GM21723 (cell line): ENCODE measurements at regions not wholly inside any gene's neighbourhood (a gene's known extent, or its start where the extent isn't known, plus 50 kb on each side); places are given as distances from the start of the nearest gene placed in this dataset.

Source experiments
- ATAC-seq: cut with Tn5 transposase; IDR thresholded peaks from one replicate; pipeline ENCODE4 v1.9.1; 2021; ENCODE audit warnings: mild to moderate bottlenecking, moderate library complexity; ENCODE audit not compliant: unreplicated experiment

DNA sequence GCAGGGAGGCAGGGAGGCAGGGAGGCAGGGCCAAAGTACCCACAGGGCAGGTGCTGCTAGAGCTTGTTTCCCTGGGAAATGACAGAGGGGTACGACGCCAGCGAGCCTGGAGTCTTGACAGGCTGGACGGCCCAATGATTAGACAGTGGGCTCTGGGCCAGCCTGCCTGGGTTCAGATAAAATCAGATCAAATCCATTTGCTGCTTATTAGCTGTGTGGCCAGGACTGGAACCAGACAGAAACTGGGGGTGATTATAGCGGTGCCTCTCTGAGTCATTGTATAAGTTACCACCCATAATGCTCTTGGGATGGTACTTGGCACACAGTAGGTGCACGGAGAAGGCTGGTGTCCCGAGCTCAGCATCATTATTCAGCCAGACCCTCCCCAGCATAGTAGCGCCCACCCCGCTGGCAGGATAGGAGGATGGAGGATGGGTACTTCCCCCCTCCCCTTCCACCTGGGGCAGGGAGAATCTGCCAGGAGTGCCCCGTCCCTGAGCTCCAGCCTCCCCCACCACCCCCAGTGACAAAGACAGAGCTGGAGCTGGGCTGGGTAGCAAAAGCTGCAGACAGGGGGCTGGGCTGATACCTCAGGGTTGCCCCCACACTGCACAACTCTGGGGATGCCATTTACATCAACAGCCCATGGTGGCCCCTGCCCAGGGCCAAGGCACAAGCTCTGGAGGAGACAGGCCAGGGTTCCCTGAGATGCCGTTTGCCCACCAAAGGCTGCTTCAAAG lies 77.6 kb upstream of the TNRC6C start:
- peak; percentile 4 for ATAC-seq

DNA sequence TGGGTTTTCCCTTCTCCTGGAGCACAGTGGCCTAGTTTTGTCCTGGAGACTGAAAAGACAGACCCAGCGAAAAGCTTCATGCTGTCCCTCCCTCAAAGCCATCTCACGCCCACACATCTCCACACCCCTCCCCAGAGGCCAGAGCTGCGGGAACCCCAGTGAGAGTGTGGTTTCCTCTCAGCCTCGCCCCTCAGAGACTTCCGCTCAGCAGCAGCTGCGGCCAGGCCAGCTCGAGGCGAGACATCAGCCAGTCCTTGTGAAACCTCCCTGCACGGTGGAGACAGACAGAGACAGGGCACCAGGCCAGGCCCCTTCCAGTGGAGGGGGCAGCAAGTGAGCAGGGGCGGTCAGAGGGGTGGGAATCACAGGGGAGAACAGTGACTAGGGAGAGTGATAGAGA lies 77.0 kb upstream of the TNRC6C start:
- peak; percentile 85 for ATAC-seq

DNA sequence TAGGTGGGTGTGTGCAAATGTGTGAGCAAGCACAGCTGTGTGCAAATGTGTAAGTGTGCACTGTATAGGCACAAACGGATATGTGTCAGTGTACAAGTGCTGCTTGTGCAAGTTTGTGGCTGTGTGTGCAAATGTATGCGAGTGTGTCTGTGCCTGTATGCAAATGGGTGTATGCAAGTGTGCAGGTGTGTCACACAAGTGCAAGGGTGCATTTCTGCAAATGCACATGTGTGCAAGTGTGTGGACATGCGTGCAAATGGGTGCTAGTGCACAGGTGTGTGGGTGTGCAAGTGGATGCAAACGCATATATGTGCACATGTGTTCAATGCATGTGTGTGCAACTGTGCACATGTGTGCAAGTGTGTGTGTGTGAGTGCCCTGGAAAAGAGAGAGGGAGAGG lies 76.5 kb upstream of the TNRC6C start:
- ATAC-seq: no peak

DNA sequence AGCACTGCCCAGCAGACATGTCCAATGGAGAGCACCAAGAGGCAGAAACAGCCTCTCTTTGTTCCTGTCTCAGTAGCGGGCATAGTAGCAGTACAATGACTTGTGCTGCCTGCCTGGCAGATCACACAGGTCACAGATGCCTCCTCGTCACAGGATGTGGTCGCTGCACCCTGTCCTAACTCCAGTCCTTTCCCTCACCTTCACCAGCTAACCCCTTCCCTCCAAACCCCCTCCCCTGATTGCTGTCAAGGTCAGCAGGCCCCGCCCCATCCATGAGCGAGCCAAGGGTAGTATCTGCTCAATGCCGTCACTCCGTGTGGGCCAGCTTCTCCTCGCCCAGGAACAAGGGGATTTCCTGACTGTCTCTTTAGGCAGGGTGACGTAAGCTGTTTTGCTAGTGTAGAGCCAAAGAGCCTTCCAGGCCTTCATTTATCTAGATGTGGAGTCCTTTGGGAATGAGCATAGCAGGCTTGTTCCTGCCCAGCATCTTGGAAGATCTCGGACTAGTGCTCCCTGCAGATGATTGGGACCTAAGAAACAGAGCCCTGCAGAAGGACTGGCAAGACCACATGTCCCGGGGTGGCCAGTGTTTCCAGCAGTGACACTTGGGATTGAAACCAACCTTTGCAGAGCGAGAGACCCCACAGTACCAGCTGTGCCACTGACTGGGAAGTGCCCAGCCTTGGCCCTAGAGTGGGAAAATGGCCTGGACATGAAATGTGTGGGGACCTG lies 75.9 kb upstream of the TNRC6C start:
- ATAC-seq: peak; percentile 42

DNA sequence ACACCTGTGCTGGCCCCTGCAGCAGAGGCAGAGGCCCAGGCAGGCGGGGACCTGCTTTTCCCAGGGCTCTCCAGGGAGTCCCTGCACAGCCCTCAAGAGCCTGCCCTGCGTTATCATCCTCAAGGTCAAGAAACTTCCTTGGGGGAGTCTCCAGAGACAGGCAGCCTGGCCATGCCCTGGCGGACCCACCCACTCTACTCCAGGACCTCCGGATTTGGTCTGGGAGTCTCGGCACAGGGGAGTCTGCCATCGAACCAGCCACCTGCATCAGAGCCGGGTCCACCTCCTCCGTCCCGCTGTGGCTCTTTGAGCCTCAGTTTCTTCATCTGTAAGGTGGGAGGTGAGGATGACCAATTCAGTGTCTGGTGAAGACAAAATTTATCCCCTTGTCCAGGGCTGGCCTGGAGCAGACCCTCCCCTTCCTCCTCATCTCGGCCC lies 75.3 kb upstream of the TNRC6C start:
- no peak for ATAC-seq

DNA sequence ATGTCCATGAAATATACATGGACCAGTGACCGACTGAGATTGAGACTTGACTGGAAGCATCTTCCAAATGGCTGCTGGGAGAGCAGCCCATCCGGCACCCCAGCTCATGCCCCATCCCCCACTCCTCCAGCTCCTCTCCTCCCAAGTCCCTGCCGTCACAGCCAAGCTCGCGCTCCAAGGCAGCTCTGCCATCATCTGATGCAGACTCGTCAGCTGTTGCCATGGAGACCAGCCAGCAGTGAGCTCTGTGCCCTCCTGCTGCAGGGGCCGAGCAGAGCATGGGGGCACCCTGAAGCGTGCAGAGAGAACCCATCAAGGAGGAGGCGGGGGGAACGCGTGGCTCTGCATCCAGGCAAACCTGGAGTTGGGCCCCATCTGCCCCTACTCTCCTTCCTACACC lies 74.5 kb upstream of the TNRC6C start:
- no peak for ATAC-seq

DNA sequence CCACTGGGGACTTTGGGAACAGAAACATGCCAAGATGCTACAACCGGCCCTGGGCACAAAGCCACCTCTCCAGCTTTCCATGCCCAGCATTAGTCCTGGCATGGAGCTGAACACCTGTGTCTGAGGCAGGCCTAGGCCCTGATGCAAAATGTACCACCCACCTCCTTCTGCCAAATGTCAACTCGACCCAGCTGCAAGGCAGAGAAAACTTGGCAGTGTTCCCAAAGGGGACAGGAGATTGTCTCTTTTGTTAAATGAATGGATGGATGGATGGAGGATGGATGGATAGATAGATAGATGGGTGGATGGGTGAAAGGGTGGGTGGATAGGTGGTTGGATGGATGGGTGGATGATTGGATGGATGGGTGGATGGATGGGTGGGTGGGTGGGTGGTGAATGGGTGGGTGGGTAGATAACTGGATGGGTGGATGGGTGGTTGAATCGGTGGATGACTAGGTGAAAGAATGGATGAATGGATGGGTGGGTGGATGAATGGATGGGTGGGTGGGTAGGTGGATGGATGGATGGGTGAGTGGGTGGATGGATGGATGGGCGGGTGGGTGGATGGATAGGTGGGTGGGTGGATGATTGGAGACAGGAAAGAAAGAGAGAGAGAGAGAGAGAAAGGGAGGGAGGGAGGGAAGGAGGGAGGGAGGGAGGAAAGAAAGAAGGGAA lies 73.4 kb upstream of the TNRC6C start:
- ATAC-seq: no peak

DNA sequence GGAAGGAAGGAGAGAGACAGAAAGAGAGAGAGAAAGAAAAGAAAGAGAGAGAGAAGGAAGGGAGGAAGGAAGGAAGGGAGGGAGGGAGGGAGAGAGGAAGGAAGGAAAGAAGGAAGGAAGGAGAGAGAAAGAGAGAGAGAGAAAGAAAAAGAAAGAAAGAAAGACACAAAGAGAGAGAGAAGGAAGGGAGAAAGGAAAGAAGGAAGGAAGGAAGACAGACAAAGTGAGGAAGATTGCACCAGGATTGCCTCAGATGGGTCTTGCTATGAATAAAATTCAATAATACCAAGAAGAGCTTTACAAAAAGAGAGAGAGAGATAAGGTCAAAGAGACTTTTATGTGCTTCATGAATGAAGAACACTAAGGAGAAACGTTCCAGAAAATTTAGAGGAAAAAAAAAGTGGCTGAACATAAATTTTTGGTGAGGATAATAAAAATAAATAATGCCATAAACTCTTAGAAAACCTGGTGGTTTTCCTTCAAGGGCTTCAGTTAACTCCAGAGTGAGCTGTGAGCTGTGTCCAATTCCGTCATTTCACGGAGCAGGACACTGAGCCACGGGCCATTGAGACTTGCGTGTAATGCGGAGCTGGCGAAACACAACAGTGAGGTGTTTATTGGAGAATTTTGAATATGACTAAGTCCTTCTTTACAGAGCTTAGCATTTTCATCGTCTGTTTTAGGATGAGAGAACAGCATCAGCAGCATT lies 72.7 kb upstream of the TNRC6C start:
- ATAC-seq: no peak

DNA sequence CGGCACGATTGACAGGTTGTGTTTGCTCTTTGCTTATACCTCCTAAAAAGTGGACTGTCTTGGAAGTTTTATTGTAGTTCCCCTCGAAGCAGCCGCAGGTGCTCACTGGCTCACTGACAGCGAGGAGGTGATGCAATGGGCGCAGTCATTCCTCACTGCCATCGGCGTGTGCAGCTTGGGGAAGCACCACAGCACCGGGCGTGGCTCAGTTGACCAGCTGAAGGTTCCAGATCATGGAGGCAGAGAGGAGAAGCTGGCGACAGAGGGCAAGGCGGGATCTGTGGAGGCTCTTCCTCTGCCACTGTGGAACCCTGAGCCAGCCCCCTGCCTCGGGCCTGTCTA lies 72.1 kb upstream of the TNRC6C start:
- no peak for ATAC-seq

DNA sequence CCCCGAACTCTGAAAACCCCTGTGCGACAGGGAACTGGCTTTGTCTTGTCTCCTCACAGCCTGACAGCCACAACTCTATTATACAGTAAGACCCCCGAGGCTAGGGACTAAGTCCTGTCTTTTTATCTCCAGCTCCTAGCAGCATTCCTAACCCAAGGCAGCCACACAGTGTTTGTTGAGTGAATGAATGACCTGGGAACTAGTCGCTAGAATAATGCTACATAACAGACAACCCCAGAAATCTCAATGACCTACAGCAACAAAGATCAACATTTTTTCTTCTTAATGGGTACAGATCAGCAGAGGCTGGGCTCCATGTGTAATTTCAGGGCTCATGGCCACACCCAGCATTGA lies 71.4 kb upstream of the TNRC6C start:
- no peak for ATAC-seq

DNA sequence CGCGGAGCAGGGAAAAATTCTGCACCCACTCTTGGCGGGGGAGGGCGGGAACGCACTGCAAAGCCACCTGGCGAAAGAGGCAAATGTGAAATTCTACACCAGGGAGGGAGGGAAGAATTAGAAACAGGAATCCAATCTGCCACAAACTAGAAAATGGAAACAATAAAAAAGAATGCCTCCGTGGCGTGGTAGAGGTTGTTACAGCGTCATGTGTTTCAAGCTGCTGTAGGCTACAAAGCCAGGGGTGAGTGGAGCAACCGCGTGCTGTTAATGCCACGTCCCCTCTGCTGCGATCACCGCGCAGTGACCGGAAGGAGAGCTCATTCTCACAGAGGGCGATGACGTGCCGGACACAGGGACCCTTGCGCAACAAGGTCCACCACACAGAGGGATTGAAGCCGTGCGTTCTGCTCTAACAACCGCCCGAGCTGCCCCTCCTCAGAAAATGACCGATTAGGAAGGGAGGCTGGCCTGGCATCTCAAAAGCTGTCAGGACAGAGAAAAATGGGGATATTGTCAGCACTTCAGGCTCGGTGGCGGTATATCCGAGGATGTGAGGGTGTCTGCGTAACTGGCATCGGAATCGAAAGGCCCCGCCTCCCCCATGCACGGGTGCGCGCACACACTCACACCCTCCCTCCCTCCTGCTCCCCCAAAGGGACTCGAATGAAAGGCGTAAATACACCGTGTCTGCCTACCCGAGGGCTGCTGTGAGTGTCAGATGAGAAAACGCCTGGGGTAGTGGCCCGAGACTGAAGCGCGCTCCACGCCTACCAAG lies 70.8 kb upstream of the TNRC6C start:
- no peak for ATAC-seq

DNA sequence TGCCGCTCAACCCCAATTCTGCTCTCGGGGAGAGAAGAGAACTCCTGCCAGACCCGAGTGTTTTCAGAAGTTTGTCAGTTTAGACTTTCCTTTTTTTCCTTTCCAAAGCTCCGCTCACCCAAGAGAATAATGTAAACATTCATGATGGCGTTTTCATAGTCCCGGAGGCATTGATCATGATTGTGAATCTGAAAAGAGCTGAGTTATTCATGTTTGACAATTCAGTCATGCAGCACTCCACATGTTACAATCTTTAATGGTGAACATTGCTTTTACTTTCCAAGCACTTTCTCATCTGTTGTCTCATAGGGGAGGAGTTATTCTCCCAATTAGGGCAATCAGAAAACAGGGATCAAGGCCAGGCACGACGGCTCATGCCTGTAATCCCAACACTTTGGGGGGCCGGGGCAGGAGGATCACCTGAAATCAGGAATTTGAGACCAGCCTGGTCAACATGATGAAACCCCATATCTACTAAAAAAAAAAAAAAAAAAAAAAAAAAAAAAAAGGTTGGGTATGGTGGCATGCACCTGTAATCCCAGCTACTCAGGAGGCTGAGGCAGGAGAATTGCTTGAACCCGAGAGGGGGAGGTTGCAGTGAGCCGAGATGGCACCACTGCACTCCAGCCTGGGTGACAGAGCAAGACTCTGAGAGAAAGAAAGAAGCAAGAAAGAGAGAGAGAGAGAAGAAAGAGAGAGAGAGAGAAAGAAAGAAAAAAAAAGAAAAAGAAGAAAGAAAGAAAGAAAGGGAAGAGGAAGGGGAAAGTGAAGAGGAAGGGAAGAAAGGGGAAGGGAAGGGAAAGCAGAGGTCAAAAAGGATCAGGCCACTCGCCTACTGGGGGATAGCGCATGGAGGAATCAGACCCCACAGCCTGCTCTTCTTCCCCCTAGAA lies 70.0 kb upstream of the TNRC6C start:
- ATAC-seq: no peak

DNA sequence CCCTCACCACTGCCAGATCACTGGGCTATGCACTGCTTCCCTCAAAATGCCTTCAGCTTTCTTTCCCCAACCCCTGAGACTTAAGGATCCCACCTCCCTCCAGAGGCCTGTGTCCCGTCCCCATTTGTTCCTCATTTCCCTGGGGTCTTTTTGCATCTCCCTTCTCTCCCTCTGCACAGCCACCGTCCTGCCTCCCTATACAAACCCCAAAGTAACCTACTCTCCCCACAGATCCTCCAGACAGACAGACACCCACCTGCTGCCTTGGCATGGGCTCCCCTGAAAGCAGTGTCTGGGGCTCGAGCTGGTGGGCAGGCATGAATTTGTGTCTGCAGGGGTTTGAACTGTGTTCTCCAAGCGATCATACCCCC lies 69.4 kb upstream of the TNRC6C start:
- no peak for ATAC-seq

DNA sequence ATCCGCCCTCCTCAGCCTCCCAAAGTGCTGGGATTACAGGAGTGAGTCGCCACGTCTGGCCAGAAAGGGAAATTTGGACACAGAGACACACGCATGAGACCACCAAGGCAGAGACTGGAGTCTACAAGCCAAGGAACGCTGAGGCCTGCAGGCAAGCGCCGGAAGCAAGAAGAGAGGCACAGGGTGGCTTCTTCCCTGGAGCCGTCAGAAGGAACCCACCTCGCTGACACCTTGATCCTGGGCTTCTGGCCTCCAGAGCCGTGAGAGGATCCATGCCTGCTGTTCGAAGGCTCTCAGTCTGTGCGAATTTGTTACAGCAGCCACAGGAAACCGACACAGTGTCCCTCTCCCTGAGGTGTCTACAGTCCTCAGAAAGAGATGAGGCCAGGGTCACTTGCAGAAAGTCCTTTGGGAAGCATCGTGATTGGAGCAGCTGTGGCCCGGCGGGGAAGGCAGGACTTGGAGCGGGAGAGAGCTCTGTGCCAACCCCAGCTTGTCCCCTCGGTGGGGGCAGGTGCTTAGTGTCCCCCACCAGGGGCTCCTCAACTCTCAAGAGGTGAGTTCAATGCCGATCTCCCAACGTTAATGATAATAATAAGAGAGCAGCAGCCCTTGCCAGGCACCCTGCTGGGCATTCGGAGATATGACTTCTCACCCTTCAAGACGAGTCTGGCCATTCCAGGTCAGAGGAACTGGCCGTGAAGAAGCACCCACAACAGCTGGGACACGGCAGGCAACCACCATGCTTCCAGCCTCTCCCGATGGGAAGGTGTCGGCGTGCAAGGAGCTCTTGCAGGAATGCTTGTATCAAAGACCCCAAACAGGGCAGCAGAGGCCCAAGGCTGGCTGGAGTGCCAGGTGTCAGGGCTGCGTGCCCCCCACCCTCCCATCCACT lies 68.4 kb upstream of the TNRC6C start:
- ATAC-seq: no peak

DNA sequence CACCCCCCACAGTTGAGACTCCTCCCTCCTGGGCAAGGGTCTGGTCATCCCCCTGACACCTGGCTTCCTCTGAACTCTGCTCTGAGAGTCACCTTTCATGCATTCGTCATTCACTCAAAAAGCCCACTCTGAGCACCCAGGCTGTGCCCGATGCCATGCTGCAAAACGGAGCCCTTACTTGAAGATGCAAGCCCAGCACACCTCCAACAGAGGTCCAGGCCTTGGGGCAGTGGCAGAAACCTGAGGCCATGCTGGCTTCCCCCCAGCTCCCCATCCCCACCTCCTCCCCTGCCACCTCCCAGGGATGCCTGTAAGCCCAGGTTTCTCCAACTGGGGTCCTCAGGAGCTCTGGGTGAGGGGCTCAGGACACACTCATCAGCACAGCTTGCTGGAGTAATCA lies 67.7 kb upstream of the TNRC6C start:
- no peak for ATAC-seq

DNA sequence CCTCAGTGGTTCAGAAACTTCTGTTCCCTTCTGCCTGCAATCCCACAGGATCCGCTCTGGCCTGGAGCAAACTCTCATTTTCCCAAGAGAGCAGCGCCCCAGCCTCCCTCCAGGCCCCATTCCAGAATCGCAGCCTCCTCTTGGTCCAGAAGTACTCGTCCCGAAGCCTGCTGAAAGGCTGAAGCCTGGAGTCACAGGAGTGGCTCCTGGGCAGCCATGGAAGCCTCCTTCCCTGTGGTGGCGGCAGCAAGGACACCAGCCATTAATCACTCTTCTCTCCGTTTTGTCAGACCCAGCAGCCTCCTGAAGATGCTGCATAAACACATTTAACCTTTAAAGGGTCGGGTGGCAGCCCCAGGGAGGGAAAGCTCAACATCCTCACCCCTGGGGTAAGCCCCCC lies 66.9 kb upstream of the TNRC6C start:
- ATAC-seq: no peak

DNA sequence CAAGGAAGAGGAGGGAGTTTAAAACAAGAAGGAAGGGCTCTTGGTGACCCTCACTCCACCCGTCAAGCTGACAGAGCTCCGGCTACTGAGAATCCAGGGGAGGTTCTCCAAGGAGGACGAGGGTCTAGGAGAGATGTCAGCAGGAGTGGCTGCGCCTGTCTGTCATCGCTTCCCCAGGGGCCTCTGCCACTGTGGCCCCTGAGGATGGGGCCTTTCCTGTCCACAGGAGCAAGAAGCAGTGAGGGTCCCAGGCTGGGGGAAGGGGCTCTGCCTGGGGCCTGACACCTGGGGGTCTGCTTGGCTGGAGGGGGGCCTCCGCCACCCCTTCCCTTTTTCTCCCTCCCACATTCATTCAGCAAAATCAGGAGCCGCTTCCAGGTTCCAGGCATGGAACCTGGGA lies 66.5 kb upstream of the TNRC6C start:
- no peak for ATAC-seq

DNA sequence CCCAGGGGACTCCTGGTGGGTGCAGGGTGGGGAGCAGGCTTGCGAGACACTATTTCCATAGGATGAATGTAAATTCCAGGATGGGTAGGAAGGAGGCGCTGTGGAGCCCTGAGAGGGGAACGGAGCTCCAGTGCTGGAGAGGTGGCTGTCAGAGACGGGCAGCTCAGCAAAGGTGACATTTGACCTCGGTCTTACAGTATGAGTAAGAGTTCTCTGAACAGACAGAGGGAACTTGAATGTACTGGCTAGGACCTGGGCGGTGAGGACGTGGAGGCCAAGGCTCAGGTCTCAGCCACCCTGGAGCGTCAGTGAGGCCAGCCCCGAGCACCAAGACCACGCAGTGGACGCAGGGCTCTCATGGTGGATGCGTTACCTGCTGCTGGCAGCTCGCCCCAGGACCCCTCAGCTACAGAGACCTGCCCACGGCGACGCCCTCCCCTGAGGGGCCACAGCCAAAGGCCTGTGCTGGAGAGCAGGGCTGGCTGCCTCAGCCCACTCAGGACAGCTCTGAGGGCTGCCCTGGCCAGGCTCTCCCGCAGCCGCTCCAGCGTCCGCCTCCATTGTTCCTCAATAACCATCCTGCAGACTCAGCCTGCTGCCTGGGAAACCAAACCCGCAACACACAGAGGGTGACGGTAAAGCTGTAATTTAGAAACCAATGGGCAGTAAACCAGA lies 65.9 kb upstream of the TNRC6C start:
- no peak for ATAC-seq
